T-helper 1 cell (primary cell): ENCODE measurements at regions not wholly inside any gene's neighbourhood (a gene's known extent, or its start where the extent isn't known, plus 50 kb on each side); places are given as distances from the start of the nearest gene placed in this dataset.

Experiments used
- DNase-seq, 5 donors: peaks; one replicate each; pipeline ENCODE4 v3.0.0-alpha.2; 2012 to 2020

DNA sequence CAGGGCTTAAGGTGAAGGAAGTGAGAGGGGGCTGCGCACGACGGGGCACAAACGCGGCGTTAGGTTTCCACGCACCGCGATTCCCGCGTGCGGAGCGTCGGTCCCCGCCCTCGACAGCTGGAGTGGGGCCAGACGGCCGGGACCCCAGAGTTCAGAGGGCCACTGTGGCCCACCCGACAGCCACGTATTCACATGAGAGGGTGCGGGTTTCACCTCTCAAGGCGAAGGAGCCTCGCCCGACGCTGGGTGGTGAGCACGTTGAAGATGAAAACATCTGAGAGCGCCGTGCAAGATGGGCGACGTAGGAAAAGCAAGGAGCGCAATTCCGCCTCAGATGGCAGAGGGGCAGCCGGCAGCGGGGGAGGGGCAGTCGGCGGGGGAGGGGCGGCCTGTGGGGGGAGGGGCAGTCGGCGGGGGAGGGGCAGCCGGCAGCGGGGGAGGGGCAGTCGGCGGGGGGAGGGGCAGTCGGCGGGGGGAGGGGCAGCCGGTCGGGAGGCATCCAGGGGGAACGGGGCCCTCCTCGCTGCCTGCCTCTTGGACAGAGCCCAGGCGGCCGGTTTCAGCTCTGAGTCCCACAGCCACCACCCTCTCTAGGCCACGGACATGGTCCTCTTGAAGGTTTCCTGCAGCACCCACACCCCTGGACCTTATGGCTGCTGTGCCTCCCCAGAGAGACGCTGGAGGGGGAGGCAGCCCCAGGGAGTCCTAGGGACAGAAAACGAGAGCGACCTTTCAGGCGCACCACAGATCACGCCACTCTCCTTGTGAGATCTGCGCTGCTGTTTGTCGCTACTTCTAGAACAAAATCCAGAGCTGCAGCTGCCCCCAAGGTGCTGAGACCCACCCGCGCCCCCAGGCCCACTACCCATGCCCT is 113.7 kb downstream of the DLL1 start:
- DNase-seq: peak in 1 of 5 donors; percentile 28

DNA sequence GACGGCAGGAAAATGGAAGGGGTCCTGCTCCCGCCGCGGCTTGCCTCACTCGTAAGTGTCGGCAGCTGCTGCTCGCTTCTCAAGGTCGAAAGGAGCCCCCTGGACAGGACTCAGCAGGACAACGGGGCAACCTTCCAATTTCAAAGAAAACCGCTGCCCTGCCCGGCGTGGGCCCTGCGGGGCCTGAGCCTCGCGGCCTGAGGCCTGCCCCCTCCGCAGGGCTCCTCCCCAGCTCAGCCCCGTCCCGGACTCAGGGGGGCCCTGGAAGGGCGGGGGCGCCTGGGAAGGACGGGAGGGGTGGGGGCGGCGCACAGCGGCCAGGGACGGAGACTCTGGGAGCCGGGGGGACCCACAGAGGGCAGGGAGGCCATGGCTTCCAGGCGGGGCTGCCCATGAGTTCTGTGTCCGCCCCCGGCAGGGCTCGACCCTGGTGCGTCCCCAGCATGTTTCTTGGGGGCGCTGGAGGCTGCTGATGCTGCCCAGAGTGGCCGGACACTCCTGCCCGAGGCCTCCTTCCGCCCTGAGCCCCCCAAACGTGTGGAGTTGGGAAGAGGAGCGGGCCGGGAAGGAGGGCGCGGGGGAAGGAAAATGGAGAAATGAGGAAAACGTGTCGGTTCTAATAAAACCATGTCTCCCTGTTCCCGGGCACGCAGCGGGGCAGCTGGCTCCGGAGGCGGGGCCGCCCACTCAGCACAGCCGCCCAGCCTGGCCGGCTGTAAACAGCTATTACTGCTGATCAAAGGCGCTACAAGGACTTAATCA is 114.6 kb downstream of the DLL1 start:
- DNase-seq: no peak

DNA sequence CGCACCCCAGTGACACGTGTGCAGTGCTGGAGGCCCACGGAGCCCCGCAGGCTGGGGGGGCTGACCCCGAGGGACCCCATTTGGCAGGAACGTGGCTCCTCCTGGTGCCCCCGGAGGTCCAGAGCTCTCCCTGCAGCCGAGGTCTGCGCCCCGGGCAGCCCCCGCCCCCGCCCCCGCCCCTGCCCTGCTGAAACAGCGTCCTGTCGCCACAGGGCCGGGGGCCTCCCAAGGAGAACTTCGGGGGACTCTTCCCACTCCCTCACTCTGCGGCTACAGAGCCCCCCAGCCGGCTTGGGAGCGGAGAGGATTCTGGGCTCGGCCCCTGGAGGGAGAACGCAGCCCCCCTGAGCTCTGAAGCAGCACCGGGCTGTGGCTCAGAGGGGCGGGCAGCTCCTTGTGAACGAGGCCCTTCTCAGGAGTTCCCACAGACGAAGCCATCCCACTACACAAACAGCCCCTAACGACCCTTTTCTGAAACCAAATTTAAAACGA is 115.2 kb downstream of the DLL1 start:
- no peak for DNase-seq

DNA sequence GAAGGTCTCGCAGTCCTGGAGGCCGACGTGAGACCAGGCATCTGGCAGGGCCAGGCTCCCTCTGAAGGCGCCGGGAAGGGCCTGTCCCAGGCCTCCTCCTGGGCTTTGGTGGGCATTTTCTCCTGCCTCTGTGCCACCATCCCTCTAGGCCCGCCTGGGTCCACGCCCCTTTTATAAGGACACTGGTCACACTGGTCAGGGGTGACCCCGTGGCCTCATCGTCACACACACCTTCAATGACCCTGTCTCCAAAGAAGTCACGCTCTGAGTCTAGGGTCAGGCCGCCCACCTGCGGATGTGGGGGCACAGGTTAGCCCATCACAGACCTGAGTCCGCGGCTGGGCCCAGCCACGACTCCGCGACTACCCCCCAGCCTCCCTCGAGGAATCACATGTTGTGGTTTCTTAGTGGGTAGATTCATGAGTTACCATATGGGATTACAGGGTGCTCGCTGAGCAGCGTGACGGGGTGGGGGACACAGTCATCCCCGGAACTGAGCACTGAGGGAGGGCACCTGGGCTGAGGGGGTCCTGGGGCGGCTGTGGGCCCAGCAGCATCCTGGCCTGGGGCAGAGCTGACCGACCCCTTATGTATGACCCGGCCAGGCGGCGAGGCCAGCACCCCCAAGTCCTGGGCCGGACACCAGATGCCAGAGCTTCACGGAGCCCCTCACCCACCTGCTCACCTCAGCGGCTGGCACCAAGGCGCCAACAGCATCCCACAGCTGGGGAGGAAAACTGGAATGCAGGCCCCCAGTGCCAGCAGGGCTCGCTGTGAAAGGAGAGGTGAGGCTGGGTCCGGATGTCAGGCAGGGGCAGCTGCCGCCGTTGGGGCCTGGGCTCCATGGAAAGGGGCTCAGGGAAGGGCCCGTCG is 115.9 kb downstream of the DLL1 start:
- DNase-seq: peak in 1 of 5 donors; percentile 4

DNA sequence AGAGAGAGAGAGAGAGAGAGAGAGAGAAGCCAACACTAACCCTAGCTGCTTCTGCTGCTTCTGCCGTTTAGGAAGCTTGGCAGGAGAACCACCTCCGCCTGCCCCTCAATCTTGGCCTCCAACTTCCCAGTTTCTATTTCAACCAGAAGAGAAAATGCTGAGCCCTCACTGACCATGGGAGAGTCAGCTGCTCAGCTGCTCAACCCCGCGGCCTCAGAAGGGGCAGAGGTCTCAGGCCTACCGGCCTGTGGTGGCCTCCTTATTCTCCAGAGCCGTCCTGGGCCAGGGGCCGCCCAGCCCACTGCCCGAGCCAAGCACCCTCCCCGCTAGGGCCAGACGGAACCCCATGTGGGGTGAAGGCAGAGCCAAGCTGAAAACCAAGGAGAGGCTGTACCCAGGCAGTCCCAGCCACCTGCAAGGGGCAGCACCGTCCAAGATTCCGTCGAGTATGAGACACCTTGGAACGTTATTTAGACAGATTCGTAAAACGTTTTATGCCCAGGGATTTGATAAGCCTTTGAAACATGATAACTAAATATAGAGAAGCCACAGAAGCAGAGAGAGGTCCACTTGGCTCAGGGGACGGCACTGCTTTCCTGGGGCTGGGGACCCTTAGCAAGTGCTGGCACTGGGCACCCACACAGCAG is 116.6 kb downstream of the DLL1 start:
- peak in 1 of 5 donors; percentile 7 for DNase-seq

DNA sequence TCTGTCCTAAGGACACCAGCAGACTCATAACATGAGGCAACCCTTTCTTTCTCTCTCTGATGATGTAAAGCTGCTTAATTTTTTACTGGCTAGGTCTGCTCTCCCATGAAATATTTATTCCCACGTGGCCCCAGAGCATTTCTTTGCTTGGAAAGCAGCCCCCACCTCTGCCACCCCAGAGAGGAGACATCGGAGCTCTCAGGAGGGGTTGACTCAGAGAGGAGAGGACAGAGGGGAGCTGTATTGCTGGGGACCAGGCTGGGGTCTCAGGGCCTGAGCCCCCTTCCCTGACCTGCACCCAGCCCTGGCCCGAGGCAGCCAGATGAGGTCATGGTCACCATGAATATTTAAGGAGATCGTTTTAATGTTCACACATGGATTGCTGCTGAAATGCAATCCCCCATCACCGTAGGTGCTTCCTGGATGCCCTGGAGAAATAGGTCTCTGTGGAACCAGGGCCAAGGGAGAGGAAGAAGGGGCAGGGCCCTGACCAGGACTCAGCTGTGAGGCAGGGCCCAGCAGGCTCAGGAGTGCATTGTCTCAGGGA is 117.5 kb downstream of the DLL1 start:
- peak in 1 of 5 donors; percentile 4 for DNase-seq

DNA sequence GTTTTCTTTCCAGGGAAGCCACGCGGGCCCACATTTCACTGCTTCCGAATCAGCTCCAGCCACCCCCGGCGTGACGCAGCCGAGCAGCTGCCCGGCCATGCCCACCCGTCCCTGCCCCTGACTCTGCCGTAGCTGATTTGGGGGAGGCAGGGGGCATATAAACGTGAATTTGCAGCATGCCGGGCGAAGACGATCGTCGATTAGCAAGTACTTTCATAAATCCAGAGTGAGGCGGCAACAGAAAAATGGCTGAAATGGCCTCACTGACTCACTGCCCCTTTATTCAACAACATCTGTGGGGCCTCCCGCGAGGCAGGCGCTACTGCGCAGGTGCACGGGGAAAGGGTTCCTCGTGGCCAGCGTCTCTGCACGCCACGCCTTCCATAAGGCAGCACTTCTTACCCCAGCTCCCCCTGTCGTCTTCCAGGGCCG is 118.0 kb downstream of the DLL1 start:
- DNase-seq: peak in 1 of 5 donors; percentile 8

DNA sequence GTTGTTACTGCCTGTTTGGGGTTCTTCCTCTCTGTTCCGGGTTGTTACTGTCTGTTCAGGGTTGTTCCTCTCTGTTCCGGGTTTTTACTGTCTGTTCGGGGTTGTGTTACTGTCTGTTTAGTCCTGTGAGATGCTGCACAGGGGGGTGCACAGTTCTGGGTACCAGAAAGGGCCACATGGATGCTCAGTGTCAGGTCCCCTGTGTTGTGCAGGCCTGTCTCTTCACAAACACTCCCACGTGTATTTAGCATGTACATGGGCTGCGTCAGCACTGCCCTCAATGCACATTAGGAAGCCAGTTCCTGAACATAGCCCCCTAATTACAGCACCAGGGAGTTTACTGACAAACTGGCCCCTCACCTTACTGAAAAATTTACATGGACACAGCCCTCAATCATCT is 118.5 kb downstream of the DLL1 start:
- DNase-seq: no peak

DNA sequence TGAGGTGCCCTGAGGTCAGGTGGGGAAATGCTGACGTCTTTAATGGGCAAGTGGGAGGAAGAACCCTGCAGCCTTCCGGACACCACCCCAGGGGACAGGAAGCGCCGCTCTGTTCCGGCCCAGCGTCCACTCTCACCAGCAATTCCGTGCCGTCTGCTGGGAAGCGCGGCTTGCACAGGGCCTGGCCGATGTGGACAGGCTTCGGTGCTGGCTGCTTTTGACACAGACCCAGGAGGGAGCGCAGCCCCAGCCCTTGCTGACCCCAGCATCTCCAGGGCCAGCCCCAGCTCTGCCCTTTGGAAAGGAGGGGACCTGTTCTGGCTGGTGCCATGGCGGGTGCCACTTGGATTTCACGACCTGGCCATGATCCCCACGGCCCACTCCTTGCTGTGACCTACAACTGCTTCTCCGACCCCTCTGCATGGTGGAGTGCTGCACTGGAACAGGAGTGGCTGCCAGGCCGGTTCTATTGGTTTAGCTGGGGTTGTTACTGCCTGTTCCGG is 123.2 kb downstream of the DLL1 start:
- peak in 1 of 5 donors; percentile 9 for DNase-seq

DNA sequence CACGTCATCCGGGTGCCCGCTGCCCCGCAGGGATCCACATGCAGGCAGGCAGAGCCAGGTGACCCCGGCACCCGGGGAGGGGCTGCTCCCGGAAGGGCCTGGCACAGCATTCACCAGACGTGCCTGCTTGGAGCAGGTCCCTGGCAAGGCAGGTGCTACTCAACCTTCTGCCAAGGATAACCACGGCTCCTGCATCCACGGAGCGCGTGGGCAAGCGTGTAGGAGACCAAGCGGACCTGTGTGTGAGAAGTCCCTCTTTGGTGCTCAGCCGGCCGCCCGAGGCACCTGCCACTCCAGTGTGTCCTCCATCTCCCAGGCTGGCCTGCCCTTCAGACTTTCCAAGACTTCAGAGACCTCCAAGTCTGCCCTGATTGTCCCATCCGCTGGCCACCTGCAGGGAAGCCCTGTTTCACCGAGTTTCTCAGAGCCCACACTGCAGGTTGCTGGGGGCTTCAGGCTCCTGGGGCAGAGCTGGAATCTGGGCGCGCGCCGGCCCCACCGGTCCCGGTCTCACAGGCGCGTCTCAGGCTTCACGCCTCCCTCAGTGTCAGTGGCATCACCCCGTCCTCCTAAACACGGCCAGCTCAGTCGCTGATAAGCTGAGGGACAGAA is 124.3 kb downstream of the DLL1 start:
- peak in 1 of 5 donors; percentile 6 for DNase-seq

DNA sequence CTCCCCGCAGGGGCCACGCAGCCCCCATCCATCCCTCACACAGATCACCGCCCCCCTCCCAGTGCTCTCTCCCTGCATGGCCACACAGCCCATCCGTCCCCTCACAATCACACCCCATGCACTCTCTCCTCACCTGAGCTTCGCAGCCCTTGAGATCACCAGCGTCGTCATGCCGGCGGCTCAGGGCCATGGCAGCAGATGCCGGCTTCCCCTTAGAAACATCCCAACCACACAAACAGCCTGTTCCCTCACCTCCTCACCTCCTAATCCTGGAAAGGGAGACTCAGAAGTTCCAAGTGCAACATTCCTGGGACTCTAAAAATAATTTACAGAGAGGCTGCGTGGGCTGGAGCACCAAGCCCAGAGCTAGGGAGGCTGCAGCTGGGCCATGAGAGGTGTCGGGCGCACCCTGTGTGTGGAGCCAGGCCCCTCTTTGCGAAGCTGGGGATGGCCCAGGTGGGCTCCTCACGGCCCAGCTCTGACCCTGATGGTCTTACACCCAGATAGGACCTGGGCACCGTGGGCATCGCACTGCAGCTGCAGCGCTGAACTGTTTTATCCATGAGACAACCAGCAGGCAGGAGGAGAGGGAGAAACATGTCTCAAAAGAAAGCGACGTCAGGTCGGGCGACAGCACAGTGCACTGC is 125.3 kb downstream of the DLL1 start:
- peak in 1 of 5 donors; percentile 6 for DNase-seq

DNA sequence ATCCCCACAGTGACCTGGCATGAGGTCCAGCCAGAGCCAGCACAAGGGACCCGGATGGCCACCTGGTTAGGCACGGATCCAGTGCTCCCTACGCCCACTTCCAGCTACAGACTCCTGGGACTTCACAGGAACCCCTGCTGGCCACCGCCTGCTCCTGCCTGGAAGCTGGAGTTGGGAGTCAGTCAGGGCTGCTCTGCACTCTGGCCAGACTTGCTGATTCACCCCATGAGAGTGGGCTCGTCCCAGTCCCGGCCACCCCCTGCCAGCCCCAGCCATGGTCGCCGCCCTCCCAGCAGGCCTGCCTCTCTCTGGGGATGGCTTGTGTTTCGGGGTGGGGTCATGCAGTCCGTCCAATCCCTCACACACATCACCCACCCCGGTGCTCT is 125.8 kb downstream of the DLL1 start:
- DNase-seq: no peak

DNA sequence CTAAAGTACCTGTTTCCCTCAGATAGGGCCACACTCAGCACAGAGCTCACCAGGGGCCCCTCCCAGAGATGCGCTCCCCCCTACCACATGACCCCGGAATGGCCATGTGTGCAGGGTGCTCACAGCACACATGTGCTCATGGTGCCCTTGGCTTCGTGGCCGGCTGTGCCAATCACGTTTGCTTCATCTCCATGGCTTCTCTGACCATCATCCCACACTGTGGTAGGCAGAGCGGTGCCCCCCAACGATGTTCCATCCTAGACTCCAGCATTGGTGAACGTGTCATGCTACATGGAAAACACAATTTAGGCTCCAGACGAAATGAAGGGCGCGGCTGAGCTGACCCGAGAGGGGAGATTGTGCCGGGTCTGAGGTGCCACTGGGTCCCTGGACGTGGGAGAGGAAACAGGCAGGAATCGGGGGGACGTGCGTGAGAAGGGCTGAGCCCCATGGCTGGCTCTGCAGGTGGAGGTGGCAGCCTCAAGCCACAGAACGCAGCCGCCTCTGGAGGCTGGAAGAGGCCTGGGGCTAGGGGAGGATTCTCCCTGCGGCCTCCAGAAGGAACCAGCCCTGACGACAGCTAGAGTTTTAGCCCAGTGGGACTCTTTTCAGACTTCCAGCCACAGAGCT is 126.5 kb downstream of the DLL1 start:
- peak in 1 of 5 donors; percentile 4 for DNase-seq

DNA sequence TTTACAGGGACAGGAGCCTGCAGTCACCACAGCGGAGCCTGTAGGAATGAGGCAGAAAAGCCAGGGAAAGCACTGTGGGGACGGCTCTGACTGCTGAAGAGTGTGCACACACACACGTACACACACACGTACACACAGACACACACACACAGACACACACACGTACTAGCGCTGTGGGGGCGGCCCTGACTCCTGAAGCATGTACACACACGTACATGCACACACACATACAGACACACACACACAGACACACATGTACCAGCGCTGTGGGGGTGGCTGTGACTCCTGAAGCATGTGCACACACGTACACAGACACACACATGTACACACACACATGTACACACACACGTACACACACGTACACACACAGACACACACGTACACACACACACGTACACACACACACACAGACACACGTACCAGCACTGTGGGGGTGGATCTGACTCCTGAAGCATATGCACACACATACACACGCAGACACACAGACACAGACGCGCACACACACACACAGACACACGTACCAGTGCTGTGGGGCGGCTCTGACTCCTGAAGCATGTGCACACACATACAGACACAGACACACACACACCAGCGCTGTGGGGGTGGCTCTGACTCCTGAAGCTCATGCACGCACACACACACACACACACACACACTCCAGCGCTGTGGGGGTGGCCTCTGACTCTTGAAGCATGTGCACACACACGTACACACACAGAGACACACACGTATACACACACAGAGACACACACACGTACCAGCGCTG is 127.3 kb downstream of the DLL1 start:
- DNase-seq: peak in 1 of 5 donors; percentile 3

DNA sequence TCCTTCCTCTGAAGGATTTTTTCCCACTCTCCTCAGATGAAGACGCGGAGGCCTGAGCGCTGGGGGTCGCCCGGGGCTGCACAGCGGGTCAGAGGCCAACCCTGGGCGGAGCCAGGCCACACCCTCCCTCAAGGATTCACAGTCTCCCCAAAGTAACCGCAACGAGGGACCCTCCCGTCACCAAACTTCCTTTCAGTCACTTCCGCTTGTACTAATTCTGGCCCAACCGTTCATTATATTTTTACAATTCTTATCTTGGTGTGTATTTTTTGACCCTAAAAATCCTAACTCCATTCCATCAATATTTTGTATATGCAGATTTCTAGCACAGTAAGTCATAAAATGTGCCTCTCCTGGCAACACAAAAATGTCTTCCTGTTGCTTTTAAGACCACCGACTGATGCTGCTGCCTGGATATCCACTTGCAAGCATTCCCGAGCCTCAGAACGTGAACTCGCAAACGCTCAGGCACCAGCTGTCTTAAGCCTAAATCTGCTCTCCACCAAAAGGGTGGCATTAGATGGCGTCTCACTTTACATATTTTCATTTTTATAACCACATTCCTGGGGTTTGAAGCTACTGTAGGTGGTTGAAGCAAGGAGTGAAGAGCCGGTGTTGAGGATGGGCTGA is 128.0 kb downstream of the DLL1 start:
- DNase-seq: peak in 1 of 5 donors; percentile 4

DNA sequence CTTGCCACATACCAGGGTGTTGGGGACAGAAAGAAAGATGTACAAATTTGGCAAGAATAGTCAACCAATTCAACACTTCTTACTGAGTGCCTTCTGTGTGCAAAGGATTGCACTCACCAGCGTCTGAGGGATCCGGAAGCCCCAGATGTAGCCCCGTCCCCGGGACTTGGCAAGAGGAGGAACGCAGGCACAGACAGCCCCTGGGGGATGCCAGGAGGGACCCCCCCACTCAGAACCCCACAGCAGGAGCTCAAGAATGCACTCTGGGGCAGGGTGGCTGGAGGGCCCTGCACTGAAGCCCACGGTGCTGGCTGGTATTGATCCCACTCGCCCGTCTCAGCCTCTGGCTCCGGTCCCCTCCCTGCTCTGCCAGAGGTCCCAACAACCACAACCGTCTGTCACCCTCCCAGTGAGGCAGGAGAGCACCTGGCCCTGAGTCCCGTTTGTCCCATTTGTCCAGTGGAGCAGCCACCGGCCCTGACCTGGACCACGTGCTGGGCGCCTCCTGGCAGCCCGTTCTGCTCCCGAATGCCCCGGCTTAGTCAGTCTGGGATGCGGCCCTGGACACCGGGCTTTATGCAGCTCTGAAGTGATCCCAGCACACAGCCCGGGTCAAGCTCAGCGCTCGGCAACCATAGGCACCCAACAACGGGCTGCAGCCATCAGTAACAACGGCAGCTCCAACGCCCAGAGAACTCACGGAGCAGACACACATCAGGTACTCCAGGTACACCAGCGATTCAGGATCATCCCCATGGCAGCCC is 128.7 kb downstream of the DLL1 start:
- peak in 1 of 5 donors; percentile 7 for DNase-seq

DNA sequence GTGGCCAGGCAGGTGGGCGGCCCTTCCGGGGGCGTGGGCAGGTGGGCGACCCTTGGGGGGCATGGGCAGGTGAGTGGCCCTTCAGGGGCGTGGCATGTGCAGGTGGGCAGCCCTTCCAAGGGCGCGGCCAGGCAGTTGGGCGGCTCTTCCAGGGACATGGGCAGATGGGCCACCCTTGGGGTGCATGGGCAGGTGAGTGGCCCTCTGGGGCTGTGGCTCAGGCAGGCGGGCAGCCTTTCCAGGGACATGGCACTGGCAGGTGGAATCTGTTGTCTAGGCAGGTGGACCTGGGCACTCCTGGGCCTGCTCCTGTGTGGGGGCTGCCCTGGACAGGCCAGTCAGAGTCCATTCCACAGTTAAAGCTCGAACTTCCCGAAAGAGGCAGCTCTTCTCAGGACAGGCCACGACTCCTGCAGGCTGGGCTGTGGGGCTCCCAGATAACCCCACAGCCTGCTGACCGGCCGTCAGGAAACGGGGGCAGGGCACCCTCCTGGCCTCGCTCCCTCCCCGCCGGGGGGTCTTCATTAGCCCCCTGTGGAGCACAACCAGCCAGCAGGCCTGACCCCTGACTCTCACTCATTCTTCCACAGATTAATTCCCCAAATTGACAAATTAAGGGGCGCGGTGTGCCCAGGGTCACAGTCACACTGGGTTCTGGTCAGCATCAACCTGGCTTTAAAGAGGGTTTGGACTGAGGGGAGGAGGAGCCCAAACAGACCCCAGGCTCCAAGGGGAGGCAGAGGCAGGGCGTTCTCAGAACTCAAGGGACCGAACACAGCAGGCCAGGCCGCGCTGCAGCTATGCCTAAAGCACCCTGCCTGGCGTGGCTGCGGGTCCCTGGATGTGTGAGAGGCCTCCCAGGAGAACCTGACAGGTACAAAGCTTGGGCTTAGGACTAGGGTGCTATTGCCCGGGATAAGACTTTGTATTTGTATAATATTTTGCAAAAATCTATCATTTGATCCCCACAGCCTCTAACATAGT is 130.0 kb downstream of the DLL1 start:
- DNase-seq: peak in 1 of 5 donors; percentile 9
